Activated CD8-positive, alpha-beta T cell treated with anti-CD3 and anti-CD28 coated beads for 36 hours (primary cell): ENCODE measurements at regions not wholly inside any gene's neighbourhood (a gene's known extent, or its start where the extent isn't known, plus 50 kb on each side); places are given as distances from the start of the nearest gene placed in this dataset.
"Not testable (repeated sequence)": the region's sequence is repeated elsewhere in the genome, so short reads cannot be mapped to it uniquely, and the experiment has no call there.

Source experiments
- ATAC-seq: fragments of 200-7000 bp; cut with Tn5 transposase; one replicate; pipeline ENCODE4 v1.10.0; 2021; ENCODE audit warnings: mild to moderate bottlenecking, moderate library complexity
- CTCF ChIA-PET: fragments of 350-600 bp; sonication (Branson Sonifier 250); formaldehyde crosslinking; loops from one replicate; lab custom pipeline; 2021; ENCODE audit warnings: antibody characterized with exemption; lab: Charles Lee
- POLR2A ChIA-PET: fragments of 350-600 bp; sonication (Branson Sonifier 250); formaldehyde crosslinking; loops from one replicate; lab custom pipeline; 2021; ENCODE audit warnings: antibody characterized with exemption; lab: Charles Lee
- DNase-seq: peaks from one replicate; pipeline ENCODE4 v3.0.0-alpha.2; 2020
- H3K27ac Mint-ChIP-seq: one replicate; pipeline ENCODE4 v1.8.0; 2021; ENCODE audit warnings: mild to moderate bottlenecking, mixed read lengths
- H3K27me3 Mint-ChIP-seq: one replicate; pipeline ENCODE4 v1.8.0; 2021; ENCODE audit warnings: mixed read lengths
- H3K36me3 Mint-ChIP-seq: one replicate; pipeline ENCODE4 v1.8.0; 2021; ENCODE audit warnings: low read depth, mixed read lengths
- H3K4me1 Mint-ChIP-seq: one replicate; pipeline ENCODE4 v1.8.0; 2021; ENCODE audit warnings: low read depth, mixed read lengths
- H3K4me3 Mint-ChIP-seq: one replicate; pipeline ENCODE4 v1.8.0; 2021; ENCODE audit warnings: mild to moderate bottlenecking, moderate library complexity, mixed read lengths
- H3K9me3 Mint-ChIP-seq: one replicate; pipeline ENCODE4 v1.8.0; 2021; ENCODE audit warnings: mixed read lengths
- intact Hi-C: fragments of 100-400 bp; cut with micrococcal nuclease; formaldehyde crosslinking; loops from one replicate; pipeline ENCODE4 v1.10.0; 2022
- TF ChIP-seq, protein P1 (sequence below): fragments of 200-600 bp; IDR thresholded peaks from one replicate; pipeline ENCODE4 v1.8.0; 2022; ENCODE audit warnings: antibody characterized with exemption, mild to moderate bottlenecking

- no peak overlapping the region for H3K27ac Mint-ChIP-seq
- no peaks in the 10 kb centered on the region for H3K4me1 Mint-ChIP-seq
Measured at GRCh38 chr5:20956134-20956533, 968.1 kb upstream of the CDH18 start.

GRCh38 chr5:20949636-20950035 is 961.6 kb upstream of the CDH18 start:
- H3K27me3 Mint-ChIP-seq, result no peaks in the 10 kb centered on the region
- no peak overlapping the region for H3K27ac Mint-ChIP-seq
- intact Hi-C loops, result no loop called here
- DNase-seq (no peak), ATAC-seq (no peak)
- TF ChIP-seq, protein P1, sequence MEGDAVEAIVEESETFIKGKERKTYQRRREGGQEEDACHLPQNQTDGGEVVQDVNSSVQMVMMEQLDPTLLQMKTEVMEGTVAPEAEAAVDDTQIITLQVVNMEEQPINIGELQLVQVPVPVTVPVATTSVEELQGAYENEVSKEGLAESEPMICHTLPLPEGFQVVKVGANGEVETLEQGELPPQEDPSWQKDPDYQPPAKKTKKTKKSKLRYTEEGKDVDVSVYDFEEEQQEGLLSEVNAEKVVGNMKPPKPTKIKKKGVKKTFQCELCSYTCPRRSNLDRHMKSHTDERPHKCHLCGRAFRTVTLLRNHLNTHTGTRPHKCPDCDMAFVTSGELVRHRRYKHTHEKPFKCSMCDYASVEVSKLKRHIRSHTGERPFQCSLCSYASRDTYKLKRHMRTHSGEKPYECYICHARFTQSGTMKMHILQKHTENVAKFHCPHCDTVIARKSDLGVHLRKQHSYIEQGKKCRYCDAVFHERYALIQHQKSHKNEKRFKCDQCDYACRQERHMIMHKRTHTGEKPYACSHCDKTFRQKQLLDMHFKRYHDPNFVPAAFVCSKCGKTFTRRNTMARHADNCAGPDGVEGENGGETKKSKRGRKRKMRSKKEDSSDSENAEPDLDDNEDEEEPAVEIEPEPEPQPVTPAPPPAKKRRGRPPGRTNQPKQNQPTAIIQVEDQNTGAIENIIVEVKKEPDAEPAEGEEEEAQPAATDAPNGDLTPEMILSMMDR, result no peak
- ChIA-PET POLR2A (no interaction called here), CTCF (no interaction called here)
- H3K4me1 Mint-ChIP-seq, result no peaks in the 10 kb centered on the region
- H3K4me3 Mint-ChIP-seq, result no peak overlapping the region
- H3K36me3 Mint-ChIP-seq, result no peaks in the 10 kb centered on the region
- peaks cover 4% of the 10 kb centered on the region for H3K9me3 Mint-ChIP-seq

More at GRCh38 chr5:20956134-20956533, 968.1 kb upstream of the CDH18 start:
- no peak for ATAC-seq
- H3K27me3 Mint-ChIP-seq, result no peaks in the 10 kb centered on the region
- peaks cover 14% of the 10 kb centered on the region for H3K9me3 Mint-ChIP-seq
- H3K36me3 Mint-ChIP-seq, result no peaks in the 10 kb centered on the region
- no peak overlapping the region for H3K4me3 Mint-ChIP-seq
- intact Hi-C loops, result no loop called here
- CTCF ChIA-PET, result no interaction called here
- TF ChIP-seq, protein P1, result no peak
- POLR2A ChIA-PET, result no interaction called here
- DNase-seq, result no peak

GRCh38 chr5:20943183-20943971 is 955.4 kb upstream of the CDH18 start:
- POLR2A ChIA-PET, H3K4me3 Mint-ChIP-seq, H3K27me3 Mint-ChIP-seq, H3K36me3 Mint-ChIP-seq, DNase-seq, H3K4me1 Mint-ChIP-seq, H3K27ac Mint-ChIP-seq, H3K9me3 Mint-ChIP-seq, ATAC-seq, CTCF ChIA-PET, intact Hi-C loops: not testable (repeated sequence)

- H3K27ac Mint-ChIP-seq, CTCF ChIA-PET, DNase-seq, H3K27me3 Mint-ChIP-seq, H3K9me3 Mint-ChIP-seq, intact Hi-C loops, POLR2A ChIA-PET, H3K4me1 Mint-ChIP-seq, H3K4me3 Mint-ChIP-seq, ATAC-seq, H3K36me3 Mint-ChIP-seq: not testable (repeated sequence)
Measured at GRCh38 chr5:20942603-20943002, 954.6 kb upstream of the CDH18 start.

DNA sequence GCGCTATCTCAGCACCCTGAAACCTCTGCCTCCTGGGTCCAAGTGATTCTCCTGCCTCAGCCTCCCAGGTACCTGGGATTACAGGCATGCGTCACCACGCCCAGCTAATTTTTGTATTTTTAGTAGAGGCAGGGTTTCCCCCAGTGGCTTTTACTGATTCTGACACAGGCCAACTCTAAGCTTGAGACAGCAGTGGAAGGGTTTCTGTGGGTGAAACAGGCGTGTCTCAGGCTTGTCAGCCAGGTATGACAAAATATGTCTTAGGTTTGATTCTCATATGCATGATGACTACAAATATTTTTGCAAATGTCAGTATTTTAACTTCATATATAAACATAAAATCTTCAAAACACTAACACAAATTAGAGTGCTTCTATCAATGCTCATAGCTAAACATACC is 952.8 kb upstream of the CDH18 start:
- H3K27me3 Mint-ChIP-seq, H3K9me3 Mint-ChIP-seq: not testable (repeated sequence)

DNA sequence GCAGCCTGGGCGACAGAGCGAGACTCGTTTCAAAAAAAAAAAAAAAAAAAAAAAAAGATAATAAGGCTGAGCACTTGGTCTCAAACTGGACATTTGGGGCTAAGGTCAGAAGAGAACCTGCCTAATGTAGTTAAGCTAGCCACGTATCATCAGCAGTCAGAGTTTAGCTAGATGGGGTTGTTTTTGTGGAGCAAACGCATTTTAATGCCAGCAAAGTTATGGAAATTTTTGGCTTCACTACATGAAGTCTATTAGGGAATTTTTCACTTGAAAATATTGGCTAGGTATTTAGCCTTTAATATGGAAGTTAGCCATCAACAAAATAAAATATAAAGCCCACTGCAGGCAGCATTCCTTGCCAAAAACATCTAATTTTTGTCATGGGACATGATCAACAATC is 902.9 kb upstream of the CDH18 start:
- H3K36me3 Mint-ChIP-seq, DNase-seq, intact Hi-C loops, CTCF ChIA-PET, H3K4me1 Mint-ChIP-seq, H3K27me3 Mint-ChIP-seq, H3K27ac Mint-ChIP-seq, POLR2A ChIA-PET, H3K4me3 Mint-ChIP-seq, ATAC-seq: not testable (repeated sequence)
- H3K9me3 Mint-ChIP-seq, result peaks cover 12% of the 10 kb centered on the region

More for the DNA sequence above, 952.8 kb upstream of the CDH18 start:
- H3K4me1 Mint-ChIP-seq, H3K4me3 Mint-ChIP-seq, H3K36me3 Mint-ChIP-seq, CTCF ChIA-PET, H3K27ac Mint-ChIP-seq, POLR2A ChIA-PET, DNase-seq, ATAC-seq, intact Hi-C loops: not testable (repeated sequence)

DNA sequence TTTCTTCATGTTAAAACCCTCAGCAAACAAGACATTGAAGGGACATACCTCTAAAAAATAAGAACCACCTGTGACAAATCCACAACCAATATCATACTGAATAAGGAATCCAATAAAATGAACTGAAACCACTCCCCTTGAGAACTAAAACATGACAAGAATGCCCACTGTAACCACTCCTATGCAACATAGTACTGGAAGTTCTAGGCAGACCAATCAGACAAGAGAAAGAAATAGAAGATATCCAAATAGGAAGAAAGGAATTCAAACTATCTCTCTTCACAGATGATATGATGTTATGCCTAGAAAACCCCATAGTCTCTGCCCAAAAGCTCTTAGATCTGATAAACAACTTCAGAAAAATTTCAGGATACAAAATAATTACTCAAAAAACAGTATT is 887.7 kb upstream of the CDH18 start:
- POLR2A ChIA-PET, CTCF ChIA-PET, intact Hi-C loops, H3K36me3 Mint-ChIP-seq, H3K27me3 Mint-ChIP-seq, ATAC-seq, H3K27ac Mint-ChIP-seq, H3K9me3 Mint-ChIP-seq, H3K4me1 Mint-ChIP-seq, DNase-seq, H3K4me3 Mint-ChIP-seq: not testable (repeated sequence)

GRCh38 chr5:20865892-20866291 is 877.9 kb upstream of the CDH18 start:
- H3K27ac Mint-ChIP-seq, CTCF ChIA-PET, POLR2A ChIA-PET, DNase-seq, intact Hi-C loops, H3K27me3 Mint-ChIP-seq, ATAC-seq, H3K4me1 Mint-ChIP-seq, H3K9me3 Mint-ChIP-seq, H3K4me3 Mint-ChIP-seq, H3K36me3 Mint-ChIP-seq: not testable (repeated sequence)
